GM20000 (cell line): ENCODE measurements at regions not wholly inside any gene's neighbourhood (a gene's known extent, or its start where the extent isn't known, plus 50 kb on each side); places are given as distances from the start of the nearest gene placed in this dataset.

Experiments
- DNase-seq: peaks from one replicate; pipeline ENCODE4 v3.0.0; 2012; ENCODE audit warnings: low spot score
- CTCF ChIP-seq: IDR thresholded peaks from 2 replicates; pipeline ENCODE4 v1.5.1; 2012; ENCODE audit warnings: mild to moderate bottlenecking, control low read depth; ENCODE audit errors: extremely low read depth, missing control alignments

GRCh38 chr11:38013157-38013556, 1415.1 kb upstream of the RAG2 start:
- DNase-seq = no peak
- no peak for TF ChIP-seq CTCF

- DNase-seq = no peak
- no peak for TF ChIP-seq CTCF
Measured at GRCh38 chr11:38011496-38011895, 1413.5 kb upstream of the RAG2 start.

- no peak for DNase-seq
- no peak for TF ChIP-seq CTCF
Measured at GRCh38 chr11:38009932-38010331, 1411.9 kb upstream of the RAG2 start.

- no peak for TF ChIP-seq CTCF
- DNase-seq = no peak
Measured at GRCh38 chr11:38006466-38006865, 1408.4 kb upstream of the RAG2 start.

GRCh38 chr11:38005597-38005996, 1407.6 kb upstream of the RAG2 start:
- TF ChIP-seq CTCF = no peak
- no peak for DNase-seq

GRCh38 chr11:37999171-37999570, 1401.1 kb upstream of the RAG2 start:
- DNase-seq = no peak
- no peak for TF ChIP-seq CTCF

GRCh38 chr11:37995886-37996285, 1397.8 kb upstream of the RAG2 start:
- no peak for TF ChIP-seq CTCF
- no peak for DNase-seq
